GM06990 (cell line): ENCODE measurements at regions not wholly inside any gene's neighbourhood (a gene's known extent, or its start where the extent isn't known, plus 50 kb on each side); places are given as distances from the start of the nearest gene placed in this dataset.
A peak's percentile ranks its signal among the peaks of the same experiment; 100 is the strongest.
"Not testable (repeated sequence)": the region's sequence is repeated elsewhere in the genome, so short reads cannot be mapped to it uniquely, and the experiment has no call there.

Source experiments
- DNase-seq: peaks from one replicate; pipeline ENCODE4 v3.0.0-alpha.2; 2011; ENCODE audit not compliant: insufficient read length; ENCODE audit errors: extremely low read depth
- H3K27me3 ChIP-seq: replicated peaks from 2 replicates; pipeline ENCODE4 v1.6.0; 2011; ENCODE audit warnings: low read length; ENCODE audit not compliant: control insufficient read depth, insufficient read depth
- H3K36me3 ChIP-seq: 2 replicates; pipeline ENCODE4 v1.5.1; 2011; ENCODE audit warnings: low read length; ENCODE audit not compliant: control insufficient read depth, insufficient read depth
- H3K4me3 ChIP-seq: replicated peaks from 2 replicates; pipeline ENCODE4 v1.5.1; 2011; ENCODE audit warnings: low read depth, mild to moderate bottlenecking, control low read depth, low read length
- CTCF ChIP-seq: IDR thresholded peaks from 2 replicates; pipeline ENCODE4 v1.5.1; 2011; ENCODE audit warnings: low read length, control low read depth, mild to moderate bottlenecking, inconsistent platforms; ENCODE audit not compliant: insufficient read depth, poor library complexity, severe bottlenecking

- no peaks in the 10 kb centered on the region for H3K36me3 ChIP-seq
- H3K27me3 ChIP-seq = no peaks in the 10 kb centered on the region
- no peak for DNase-seq
- TF ChIP-seq CTCF = no peak
- H3K4me3 ChIP-seq = no peak overlapping the region
Measured at GRCh38 chr4:11966782-11967181, 538.1 kb upstream of the HS3ST1 start.

- Histone ChIP-seq H3K36me3 (no peaks in the 10 kb centered on the region), H3K27me3 (no peaks in the 10 kb centered on the region), H3K4me3 (no peak overlapping the region)
- TF ChIP-seq CTCF = peak; percentile 7
- DNase-seq = no peak
Measured at GRCh38 chr4:11954093-11954492, 525.4 kb upstream of the HS3ST1 start.

GRCh38 chr4:11949355-11949754 is 520.7 kb upstream of the HS3ST1 start:
- no peak for DNase-seq
- H3K4me3 ChIP-seq = no peak overlapping the region
- TF ChIP-seq CTCF = no peak
- no peaks in the 10 kb centered on the region for H3K27me3 ChIP-seq
- no peaks in the 10 kb centered on the region for H3K36me3 ChIP-seq

GRCh38 chr4:11947629-11948028 is 518.9 kb upstream of the HS3ST1 start:
- not testable (repeated sequence) for H3K4me3 ChIP-seq, H3K27me3 ChIP-seq, DNase-seq, H3K36me3 ChIP-seq

GRCh38 chr4:11937941-11938340 is 509.2 kb upstream of the HS3ST1 start:
- no peak for DNase-seq
- TF ChIP-seq CTCF = no peak
- Histone ChIP-seq H3K4me3 (no peak overlapping the region), H3K27me3 (no peaks in the 10 kb centered on the region), H3K36me3 (no peaks in the 10 kb centered on the region)

GRCh38 chr4:11931266-11931820 is 502.6 kb upstream of the HS3ST1 start:
- no peak for TF ChIP-seq CTCF
- no peaks in the 10 kb centered on the region for H3K36me3 ChIP-seq
- H3K27me3 ChIP-seq = no peaks in the 10 kb centered on the region
- no peak for DNase-seq
- H3K4me3 ChIP-seq = no peak overlapping the region
